ENCODE measurements at regions not wholly inside any gene's neighbourhood (a gene's known extent, or its start where the extent isn't known, plus 50 kb on each side); places are given as distances from the start of the nearest gene placed in this dataset.

DNA sequence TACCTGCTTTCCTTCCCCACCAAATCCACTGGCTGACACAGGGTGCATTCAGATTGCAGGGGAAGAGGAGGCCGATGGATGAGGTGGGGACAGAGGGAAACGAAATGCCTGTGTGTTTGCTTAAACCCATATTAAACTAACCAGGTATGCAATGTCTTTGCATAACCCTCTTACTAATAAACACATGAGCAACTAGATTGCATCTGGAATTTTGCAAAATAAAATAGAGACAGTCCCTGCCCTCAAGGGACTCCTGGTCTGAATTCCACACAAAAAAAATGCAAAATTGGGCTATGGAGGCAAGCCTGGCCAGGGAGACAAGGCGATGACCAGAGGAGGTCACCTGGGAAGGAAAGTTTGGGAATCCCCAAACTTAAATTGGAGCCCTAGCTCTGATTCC, 202.9 kb downstream of the ACTL7B start:
- WGBS = 90% methylated on average over 3 of the region's 3 CpGs
- no peaks in the 10 kb centered on the region for H3K36me3 ChIP-seq
- no peaks in the 10 kb centered on the region for H3K4me1 ChIP-seq
- no peak for DNase-seq (ENCODE audit: extremely low spot score)
- TF ChIP-seq, protein P1, sequence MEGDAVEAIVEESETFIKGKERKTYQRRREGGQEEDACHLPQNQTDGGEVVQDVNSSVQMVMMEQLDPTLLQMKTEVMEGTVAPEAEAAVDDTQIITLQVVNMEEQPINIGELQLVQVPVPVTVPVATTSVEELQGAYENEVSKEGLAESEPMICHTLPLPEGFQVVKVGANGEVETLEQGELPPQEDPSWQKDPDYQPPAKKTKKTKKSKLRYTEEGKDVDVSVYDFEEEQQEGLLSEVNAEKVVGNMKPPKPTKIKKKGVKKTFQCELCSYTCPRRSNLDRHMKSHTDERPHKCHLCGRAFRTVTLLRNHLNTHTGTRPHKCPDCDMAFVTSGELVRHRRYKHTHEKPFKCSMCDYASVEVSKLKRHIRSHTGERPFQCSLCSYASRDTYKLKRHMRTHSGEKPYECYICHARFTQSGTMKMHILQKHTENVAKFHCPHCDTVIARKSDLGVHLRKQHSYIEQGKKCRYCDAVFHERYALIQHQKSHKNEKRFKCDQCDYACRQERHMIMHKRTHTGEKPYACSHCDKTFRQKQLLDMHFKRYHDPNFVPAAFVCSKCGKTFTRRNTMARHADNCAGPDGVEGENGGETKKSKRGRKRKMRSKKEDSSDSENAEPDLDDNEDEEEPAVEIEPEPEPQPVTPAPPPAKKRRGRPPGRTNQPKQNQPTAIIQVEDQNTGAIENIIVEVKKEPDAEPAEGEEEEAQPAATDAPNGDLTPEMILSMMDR (IDR thresholded peaks at IDR 0.05) = no peak
- TF ChIP-seq POLR2AphosphoS5 (IDR thresholded peaks at IDR 0.05) (no peak), EP300 (IDR thresholded peaks at IDR 0.05) (no peak)
- H3K27ac ChIP-seq (replicated peaks in 1 of 4) = no peak overlapping the region
- H3K9me3 ChIP-seq = no peaks in the 10 kb centered on the region
- H3K4me3 ChIP-seq = no peak overlapping the region
- intact Hi-C loops (cut with DNase I) = no loop called here
- no peaks in the 10 kb centered on the region for H3K27me3 ChIP-seq

DNA sequence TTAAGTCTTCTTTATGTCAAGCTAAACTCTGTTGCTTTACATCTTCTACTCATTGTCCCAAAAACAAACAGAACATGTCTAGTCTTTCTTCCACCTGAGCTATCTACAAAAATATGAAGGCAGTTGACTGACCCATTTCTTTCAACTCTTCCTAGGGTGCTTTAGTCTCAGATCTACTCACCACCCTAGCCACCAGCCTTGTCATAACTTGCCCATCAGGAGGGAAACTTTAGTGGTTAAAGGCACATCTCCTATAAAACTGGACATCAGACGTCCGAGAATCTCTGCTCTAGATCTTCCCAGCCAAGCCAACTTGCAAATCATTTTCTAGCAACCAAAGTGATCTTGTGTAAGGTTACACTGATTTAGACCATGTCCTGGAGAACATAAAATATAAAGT, 205.0 kb downstream of the ACTL7B start:
- DNase-seq (ENCODE audit: extremely low spot score) = no peak
- H3K27ac ChIP-seq (replicated peaks in 1 of 4) = no peak overlapping the region
- H3K9me3 ChIP-seq = no peaks in the 10 kb centered on the region
- no peaks in the 10 kb centered on the region for H3K36me3 ChIP-seq
- intact Hi-C loops (cut with DNase I) = no loop called here
- H3K27me3 ChIP-seq = no peaks in the 10 kb centered on the region
- WGBS = 31% methylated on average over 2 of the region's 2 CpGs
- no peak for TF ChIP-seq POLR2AphosphoS5 (IDR thresholded peaks at IDR 0.05)
- no peak for TF ChIP-seq POLR2A (IDR thresholded peaks at IDR 0.05; ENCODE audit: low read depth)
- no peak for TF ChIP-seq EP300 (IDR thresholded peaks at IDR 0.05)
- TF ChIP-seq, protein P1 (IDR thresholded peaks at IDR 0.05) = no peak
- no peak overlapping the region for H3K4me3 ChIP-seq
- no peaks in the 10 kb centered on the region for H3K4me1 ChIP-seq

DNA sequence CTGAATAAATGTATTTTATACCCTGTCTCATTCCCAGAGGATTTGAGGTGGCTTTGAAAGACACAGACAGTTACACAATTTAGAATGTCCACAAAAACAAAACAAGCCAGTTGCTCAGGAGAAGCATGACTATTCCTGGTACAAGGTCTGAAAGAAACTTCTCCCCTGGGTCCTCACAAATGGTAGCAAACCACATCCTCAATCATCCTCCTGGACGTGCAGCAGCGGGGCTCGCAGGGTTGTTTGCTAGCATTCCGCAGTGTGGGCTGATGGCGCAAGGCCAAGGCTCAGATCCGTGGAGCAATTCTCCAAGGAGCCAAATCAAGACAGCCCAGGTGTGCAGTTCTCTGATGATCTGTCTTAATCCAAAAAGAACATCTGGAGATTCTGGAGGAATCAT, 210.3 kb downstream of the ACTL7B start:
- Histone ChIP-seq H3K36me3 (no peaks in the 10 kb centered on the region), H3K4me3 (no peak overlapping the region), H3K9me3 (no peaks in the 10 kb centered on the region), H3K27me3 (no peaks in the 10 kb centered on the region), H3K27ac (replicated peaks in 1 of 4) (no peak overlapping the region), H3K4me1 (no peaks in the 10 kb centered on the region)
- TF ChIP-seq POLR2AphosphoS5 (IDR thresholded peaks at IDR 0.05) = no peak
- TF ChIP-seq EP300 (IDR thresholded peaks at IDR 0.05) = no peak
- TF ChIP-seq, protein P1 (IDR thresholded peaks at IDR 0.05) = no peak
- no peak for TF ChIP-seq POLR2A (IDR thresholded peaks at IDR 0.05; ENCODE audit: low read depth)
- 35% methylated on average over 6 of the region's 6 CpGs for WGBS
- intact Hi-C loops (cut with DNase I) = no loop called here
- DNase-seq (ENCODE audit: extremely low spot score) = no peak

DNA sequence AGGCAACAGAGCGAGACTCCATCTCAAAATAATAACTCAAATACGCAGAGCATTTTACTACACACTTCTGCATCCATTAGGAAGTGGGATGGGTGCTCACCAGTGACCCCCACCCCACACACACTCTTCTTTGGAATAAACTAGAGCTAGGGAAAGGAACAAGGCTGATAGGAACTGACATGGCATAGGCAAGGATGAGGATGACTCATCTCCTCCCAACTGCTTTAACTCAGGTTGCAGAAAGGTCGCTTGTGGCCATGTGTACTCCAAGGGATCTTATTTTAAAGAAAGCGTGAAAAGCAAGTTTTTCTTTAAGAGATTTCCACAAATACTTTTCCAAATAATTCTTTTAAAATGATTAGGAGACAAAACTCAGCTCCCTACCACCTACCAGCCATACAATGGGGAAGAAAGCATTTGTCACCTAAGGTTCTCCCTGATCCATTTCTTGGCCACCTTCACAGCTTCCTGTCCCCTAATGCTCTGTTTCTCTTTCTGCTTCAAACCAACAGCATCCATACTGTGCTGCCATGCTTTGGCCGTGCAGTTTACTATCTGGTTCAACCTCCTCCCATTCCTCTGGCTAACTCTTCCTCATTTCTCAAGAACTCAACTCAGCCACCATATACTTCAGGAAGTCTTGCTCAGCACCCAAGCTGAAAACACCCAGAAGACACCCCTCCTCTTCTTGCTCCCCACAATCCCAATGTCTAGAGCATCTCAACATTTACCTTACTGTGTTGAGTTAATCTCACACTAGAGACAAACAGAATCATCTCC, 211.9 kb downstream of the ACTL7B start:
- Histone ChIP-seq H3K36me3 (no peaks in the 10 kb centered on the region), H3K9me3 (no peaks in the 10 kb centered on the region), H3K27ac (replicated peaks in 1 of 4) (no peak overlapping the region), H3K4me3 (no peak overlapping the region), H3K27me3 (no peaks in the 10 kb centered on the region), H3K4me1 (no peaks in the 10 kb centered on the region)
- intact Hi-C loops (cut with DNase I) = no loop called here
- TF ChIP-seq POLR2AphosphoS5 (IDR thresholded peaks at IDR 0.05) (no peak), POLR2A (IDR thresholded peaks at IDR 0.05; ENCODE audit: low read depth) (no peak), EP300 (IDR thresholded peaks at IDR 0.05) (no peak)
- TF ChIP-seq, protein P1 (IDR thresholded peaks at IDR 0.05) = no peak
- DNase-seq (ENCODE audit: extremely low spot score) = no peak
- WGBS = 86% methylated on average over 5 of the region's 5 CpGs

DNA sequence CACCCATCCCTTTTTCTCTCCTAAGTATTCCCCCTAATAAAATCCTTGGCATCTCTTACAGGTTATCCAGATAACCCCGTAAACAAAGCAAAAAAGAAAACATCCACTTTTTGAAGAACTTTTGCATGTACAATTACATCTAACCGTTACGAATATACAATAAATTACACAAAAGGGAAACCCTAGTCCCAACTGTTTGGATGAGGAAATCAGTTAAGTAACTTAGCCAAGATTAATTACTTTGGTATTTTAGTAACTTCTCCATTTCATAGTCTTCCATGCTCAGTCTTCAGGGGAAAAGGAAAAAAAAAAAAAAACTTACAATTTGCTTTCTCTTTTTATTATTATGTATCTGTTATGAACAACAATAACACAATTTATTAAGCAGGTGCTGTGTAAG, 212.9 kb downstream of the ACTL7B start:
- TF ChIP-seq, protein P1 (IDR thresholded peaks at IDR 0.05) = no peak
- no peaks in the 10 kb centered on the region for H3K27me3 ChIP-seq
- no peaks in the 10 kb centered on the region for H3K36me3 ChIP-seq
- intact Hi-C loops (cut with DNase I) = no loop called here
- H3K4me1 ChIP-seq = no peaks in the 10 kb centered on the region
- no peak overlapping the region for H3K4me3 ChIP-seq
- 83% methylated on average over 3 of the region's 3 CpGs for WGBS
- H3K9me3 ChIP-seq = no peaks in the 10 kb centered on the region
- no peak for DNase-seq (ENCODE audit: extremely low spot score)
- no peak overlapping the region for H3K27ac ChIP-seq (replicated peaks in 1 of 4)
